Astrocyte (in vitro differentiated cells and primary cell): ENCODE measurements at regions not wholly inside any gene's neighbourhood (a gene's known extent, or its start where the extent isn't known, plus 50 kb on each side); places are given as distances from the start of the nearest gene placed in this dataset.

Experiments used
- DNase-seq: peaks from one replicate; pipeline ENCODE4 v3.0.0-alpha.2; 2010; ENCODE audit warnings: low read depth
- FAIRE-seq: peaks from 2 replicates; lab custom pipeline; 2011; peaks lifted over from hg19 to GRCh38; lab: Jason Lieb, UNC
- H2AFZ ChIP-seq: 2 replicates; pipeline ENCODE4 v1.6.0; 2012; ENCODE audit warnings: low read depth, low read length, inconsistent platforms
- H3K27ac ChIP-seq: 2 replicates; pipeline ENCODE4 v1.5.1; 2011; ENCODE audit warnings: low read depth, low read length, inconsistent platforms
- H3K27me3 ChIP-seq: 2 replicates; pipeline ENCODE4 v1.6.0; 2011; ENCODE audit warnings: low read length, inconsistent platforms; ENCODE audit not compliant: insufficient read depth
- H3K36me3 ChIP-seq: 2 replicates; pipeline ENCODE4 v1.5.1; 2011; ENCODE audit warnings: low read length, inconsistent platforms; ENCODE audit not compliant: insufficient read depth
- H3K4me1 ChIP-seq: 2 replicates; pipeline ENCODE4 v1.5.1; 2011; ENCODE audit warnings: low read length, inconsistent platforms; ENCODE audit not compliant: insufficient read depth
- H3K4me2 ChIP-seq: 2 replicates; pipeline ENCODE4 v1.6.0; 2012; ENCODE audit warnings: low read length, inconsistent platforms
- H3K4me3 ChIP-seq: 2 replicates; pipeline ENCODE4 v1.5.1; 2011; ENCODE audit warnings: low read depth, mild to moderate bottlenecking, low read length, inconsistent platforms; ENCODE audit not compliant: insufficient read depth
- H3K79me2 ChIP-seq: 2 replicates; pipeline ENCODE4 v1.6.0; 2012; ENCODE audit warnings: mild to moderate bottlenecking, low read length, inconsistent platforms; ENCODE audit not compliant: insufficient read depth
- H3K9ac ChIP-seq: 2 replicates; pipeline ENCODE4 v1.6.0; 2012; ENCODE audit warnings: mild to moderate bottlenecking, low read length, inconsistent platforms
- H3K9me3 ChIP-seq: 2 replicates; pipeline ENCODE4 v1.5.1; 2012; ENCODE audit warnings: low read depth, mild to moderate bottlenecking, low read length, inconsistent platforms; ENCODE audit not compliant: insufficient read depth
- H4K20me1 ChIP-seq: 2 replicates; pipeline ENCODE4 v1.6.0; 2012; ENCODE audit warnings: low read length, inconsistent platforms; ENCODE audit not compliant: insufficient read depth
- H3K27ac Mint-ChIP-seq: one replicate; pipeline ENCODE4 v1.8.0; 2021; ENCODE audit warnings: mild to moderate bottlenecking, mixed read lengths; ENCODE audit not compliant: unreplicated experiment
- H3K27me3 Mint-ChIP-seq: one replicate; pipeline ENCODE4 v1.8.0; 2021; ENCODE audit warnings: low read depth, mixed read lengths; ENCODE audit not compliant: unreplicated experiment
- H3K36me3 Mint-ChIP-seq: one replicate; pipeline ENCODE4 v1.8.0; 2021; ENCODE audit warnings: low read depth, mixed read lengths; ENCODE audit not compliant: unreplicated experiment
- H3K4me1 Mint-ChIP-seq: one replicate; pipeline ENCODE4 v1.8.0; 2021; ENCODE audit warnings: low read depth, mixed read lengths; ENCODE audit not compliant: unreplicated experiment
- H3K4me3 Mint-ChIP-seq: one replicate; pipeline ENCODE4 v1.8.0; 2021; ENCODE audit warnings: mild to moderate bottlenecking, moderate library complexity, mixed read lengths; ENCODE audit not compliant: unreplicated experiment
- H3K9me3 Mint-ChIP-seq: one replicate; pipeline ENCODE4 v1.8.0; 2021; ENCODE audit warnings: mild to moderate bottlenecking, mixed read lengths; ENCODE audit not compliant: unreplicated experiment
- CTCF ChIP-seq: IDR thresholded peaks from 2 replicates; pipeline ENCODE4 v1.5.1; 2011; ENCODE audit warnings: low read depth, mild to moderate bottlenecking, inconsistent platforms, low read length, moderate library complexity; ENCODE audit not compliant: insufficient read depth
- EZH2 ChIP-seq: IDR thresholded peaks from 2 replicates; pipeline ENCODE4 v1.6.1; 2012; ENCODE audit warnings: mild to moderate bottlenecking, low read length, inconsistent platforms; ENCODE audit not compliant: insufficient read depth

- TF ChIP-seq CTCF: no peak
- no peaks in the 10 kb centered on the region for H3K9me3 ChIP-seq
- no peaks in the 10 kb centered on the region for H3K27me3 ChIP-seq
- no peaks in the 10 kb centered on the region for H3K79me2 ChIP-seq
- H3K27ac ChIP-seq: no peak overlapping the region
- Mint-ChIP-seq H3K9me3 (no peaks in the 10 kb centered on the region), H3K4me3 (no peak overlapping the region), H3K27ac (no peak overlapping the region), H3K36me3 (no peaks in the 10 kb centered on the region), H3K4me1 (no peaks in the 10 kb centered on the region), H3K27me3 (no peaks in the 10 kb centered on the region)
- DNase-seq (no peak), FAIRE-seq (no peak)
- no peak overlapping the region for H3K4me3 ChIP-seq
- no peaks in the 10 kb centered on the region for H4K20me1 ChIP-seq
- H3K4me1 ChIP-seq: no peaks in the 10 kb centered on the region
- no peak overlapping the region for H3K4me2 ChIP-seq
- no peak overlapping the region for H2AFZ ChIP-seq
- no peak overlapping the region for H3K9ac ChIP-seq
- no peaks in the 10 kb centered on the region for H3K36me3 ChIP-seq
Measured at GRCh38 chr21:17976691-17977090, 157.5 kb upstream of the C21orf91 start.

GRCh38 chr21:17976139-17976538, 157.0 kb upstream of the C21orf91 start:
- Histone ChIP-seq H3K4me2 (no peak overlapping the region), H3K9ac (no peak overlapping the region), H2AFZ (no peak overlapping the region), H3K4me1 (no peaks in the 10 kb centered on the region), H3K27me3 (no peaks in the 10 kb centered on the region), H3K9me3 (no peaks in the 10 kb centered on the region), H3K36me3 (no peaks in the 10 kb centered on the region), H4K20me1 (no peaks in the 10 kb centered on the region), H3K27ac (no peak overlapping the region), H3K79me2 (no peaks in the 10 kb centered on the region), H3K4me3 (no peak overlapping the region)
- DNase-seq (no peak), FAIRE-seq (no peak)
- no peak for TF ChIP-seq CTCF
- no peak for TF ChIP-seq EZH2
- no peak overlapping the region for H3K4me3 Mint-ChIP-seq
- H3K4me1 Mint-ChIP-seq: no peaks in the 10 kb centered on the region
- no peaks in the 10 kb centered on the region for H3K36me3 Mint-ChIP-seq
- H3K9me3 Mint-ChIP-seq: no peaks in the 10 kb centered on the region
- peak overlapping the region; percentile 26 for H3K27ac Mint-ChIP-seq
- no peaks in the 10 kb centered on the region for H3K27me3 Mint-ChIP-seq

GRCh38 chr21:17967319-17967718, 148.2 kb upstream of the C21orf91 start:
- no peak for TF ChIP-seq CTCF
- no peak for TF ChIP-seq EZH2
- Histone ChIP-seq H3K9ac (no peak overlapping the region), H3K27me3 (no peaks in the 10 kb centered on the region), H2AFZ (no peak overlapping the region), H3K4me1 (no peaks in the 10 kb centered on the region), H3K36me3 (no peaks in the 10 kb centered on the region), H3K4me3 (no peak overlapping the region), H3K27ac (no peak overlapping the region), H3K4me2 (no peak overlapping the region), H4K20me1 (no peaks in the 10 kb centered on the region), H3K9me3 (peaks cover 3% of the 10 kb centered on the region), H3K79me2 (no peaks in the 10 kb centered on the region)
- DNase-seq (no peak), FAIRE-seq (no peak)
- Mint-ChIP-seq H3K36me3 (no peaks in the 10 kb centered on the region), H3K9me3 (no peaks in the 10 kb centered on the region), H3K4me1 (no peaks in the 10 kb centered on the region), H3K4me3 (no peak overlapping the region), H3K27me3 (no peaks in the 10 kb centered on the region), H3K27ac (no peak overlapping the region)
